ENCODE measurements at regions not wholly inside any gene's neighbourhood (a gene's known extent, or its start where the extent isn't known, plus 50 kb on each side); places are given as distances from the start of the nearest gene placed in this dataset.

GRCh38 chr1:114310695-114311271 lies 157.1 kb upstream of the SYT6 start:
- ChIA-PET CTCF (no interaction called here), POLR2A (no interaction called here), RAD21 (ENCODE audit: low non-redundant PET in 1 of 2, low total read pairs in 2 of 2, uncharacterized antibody in 2 of 2, unreplicated experiment in 2 of 2) (no interaction called here)
- Histone ChIP-seq H3K27ac (ENCODE audit: low read depth, low read length) (no peak overlapping the region), H3K36me3 (ENCODE audit: control insufficient read depth in 1 of 2, insufficient read depth in 2 of 2, low read length in 2 of 2) (no peaks in the 10 kb centered on the region), H3K4me3 (replicated peaks in 1 of 2; ENCODE audit: low read depth in 1 of 2, low read length in 2 of 2) (no peak overlapping the region), H2AFZ (ENCODE audit: low read depth, low read length, poor library complexity, severe bottlenecking) (no peak overlapping the region), H3K9me3 (ENCODE audit: control insufficient read depth in 1 of 2, insufficient read depth in 1 of 2, low read depth in 1 of 2, low read length in 2 of 2) (no peaks in the 10 kb centered on the region), H3K9me2 (ENCODE audit: insufficient read depth) (no peaks in the 10 kb centered on the region), H3K27me3 (ENCODE audit: insufficient read depth, low read length) (no peaks in the 10 kb centered on the region), H3K4me1 (ENCODE audit: control insufficient read depth in 1 of 2, insufficient read depth in 2 of 2, low read length in 2 of 2) (no peaks in the 10 kb centered on the region), H3K4me2 (ENCODE audit: low read length) (no peak overlapping the region), H3K79me2 (ENCODE audit: insufficient read depth, low read length) (no peaks in the 10 kb centered on the region), H4K20me1 (ENCODE audit: insufficient read depth) (no peaks in the 10 kb centered on the region), H3K9ac (ENCODE audit: low read length) (no peak overlapping the region)
- TF ChIP-seq EZH2 (IDR thresholded peaks at IDR 0.05) (no peak), SRF (IDR thresholded peaks at IDR 0.05; ENCODE audit: low read depth) (no peak), ZNF274 (IDR thresholded peaks at IDR 0.05; ENCODE audit: low read depth, low read length) (no peak), CEBPB (IDR thresholded peaks at IDR 0.05; ENCODE audit: low read depth) (no peak), SP1 (IDR thresholded peaks at IDR 0.05; ENCODE audit: low read depth) (no peak)
- intact Hi-C loops (cut with micrococcal nuclease), result no loop called here
- ATAC-seq, result no peak
- no peak for DNase-seq (ENCODE audit: low read depth, low spot score)
- no TSS peak for BruUV-seq (replicated peaks)

GRCh38 chr1:114302821-114303220 lies 149.2 kb upstream of the SYT6 start:
- BruUV-seq (replicated peaks), result no TSS peak
- RAD21 ChIA-PET (ENCODE audit: low non-redundant PET in 1 of 2, low total read pairs in 2 of 2, uncharacterized antibody in 2 of 2, unreplicated experiment in 2 of 2), result no interaction called here

More at GRCh38 chr1:114302821-114303220, 149.2 kb upstream of the SYT6 start:
- Histone ChIP-seq H3K9me3 (ENCODE audit: control insufficient read depth in 1 of 2, insufficient read depth in 1 of 2, low read depth in 1 of 2, low read length in 2 of 2) (no peaks in the 10 kb centered on the region), H3K9ac (ENCODE audit: low read length) (no peak overlapping the region), H2AFZ (ENCODE audit: low read depth, low read length, poor library complexity, severe bottlenecking) (no peak overlapping the region), H3K4me2 (ENCODE audit: low read length) (no peak overlapping the region), H3K9me2 (ENCODE audit: insufficient read depth) (no peaks in the 10 kb centered on the region), H3K4me3 (replicated peaks in 1 of 2; ENCODE audit: low read depth in 1 of 2, low read length in 2 of 2) (no peak overlapping the region), H3K79me2 (ENCODE audit: insufficient read depth, low read length) (no peaks in the 10 kb centered on the region), H3K27me3 (ENCODE audit: insufficient read depth, low read length) (peaks cover 14% of the 10 kb centered on the region), H3K36me3 (ENCODE audit: control insufficient read depth in 1 of 2, insufficient read depth in 2 of 2, low read length in 2 of 2) (no peaks in the 10 kb centered on the region), H4K20me1 (ENCODE audit: insufficient read depth) (no peaks in the 10 kb centered on the region), H3K27ac (ENCODE audit: low read depth, low read length) (no peak overlapping the region), H3K4me1 (ENCODE audit: control insufficient read depth in 1 of 2, insufficient read depth in 2 of 2, low read length in 2 of 2) (no peaks in the 10 kb centered on the region)
- ChIA-PET CTCF (interaction anchor here (0.7 to 1.2 kb wide), 2 partner anchors 13 to 329 kb away, joined by 4 to 7 read pairs; no protein-coding TSS in a partner anchor), POLR2A (no interaction called here)
- ATAC-seq (no peak), DNase-seq (ENCODE audit: low read depth, low spot score) (no peak)
- intact Hi-C loops (cut with micrococcal nuclease), result no loop called here
- TF ChIP-seq SIN3A (IDR thresholded peaks at IDR 0.05; ENCODE audit: low read depth), result no peak
- TF ChIP-seq ATF3 (IDR thresholded peaks at IDR 0.05), result no peak
- no peak for TF ChIP-seq TCF7L2 (IDR thresholded peaks at IDR 0.05; ENCODE audit: borderline replicate concordance, extremely low read depth, insufficient read depth, insufficient read length)
- no peak for TF ChIP-seq ZBTB33 (IDR thresholded peaks at IDR 0.05; ENCODE audit: extremely low read depth, insufficient replicate concordance, low read length)
- TF ChIP-seq FOSL1 (IDR thresholded peaks at IDR 0.05; ENCODE audit: low read depth), result no peak
- TF ChIP-seq POLR2A (IDR thresholded peaks at IDR 0.05; ENCODE audit: borderline replicate concordance, extremely low read depth, insufficient read depth, insufficient read length), result no peak
- no peak for TF ChIP-seq SRF (IDR thresholded peaks at IDR 0.05; ENCODE audit: low read depth)
- TF ChIP-seq CEBPB (IDR thresholded peaks at IDR 0.05; ENCODE audit: low read depth), result no peak
- no peak for TF ChIP-seq REST (IDR thresholded peaks at IDR 0.05; ENCODE audit: low read depth)
